ENCODE measurements at regions not wholly inside any gene's neighbourhood (a gene's known extent, or its start where the extent isn't known, plus 50 kb on each side); places are given as distances from the start of the nearest gene placed in this dataset.
A peak's percentile ranks its signal among the peaks of the same experiment; 100 is the strongest.
"Not testable (repeated sequence)": the region's sequence is repeated elsewhere in the genome, so short reads cannot be mapped to it uniquely, and the experiment has no call there.

DNA sequence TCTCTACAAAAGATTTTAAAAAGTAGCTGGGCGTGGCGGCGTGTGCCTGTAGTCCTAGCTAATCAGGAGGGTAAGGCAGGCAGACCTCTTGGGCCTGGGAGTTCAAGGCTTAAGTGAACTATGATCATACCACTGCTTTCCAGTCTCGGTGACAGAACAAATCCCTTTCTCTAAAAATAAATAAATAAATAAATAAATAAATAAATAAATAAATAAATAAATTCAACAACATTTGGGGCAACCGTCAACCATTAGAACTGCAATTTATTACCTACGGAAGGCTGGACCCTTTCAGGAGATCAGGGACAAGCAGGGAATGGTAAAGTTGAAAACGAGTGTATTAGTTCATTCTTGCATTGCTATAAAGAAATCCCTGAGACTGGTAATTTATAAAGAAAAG lies 136.2 kb upstream of the USP9X start:
- no peak for DNase-seq (ENCODE audit: low read depth)

GRCh38 chrX:40950546-40950945 lies 134.7 kb upstream of the USP9X start:
- DNase-seq (ENCODE audit: low read depth) = no peak

DNA sequence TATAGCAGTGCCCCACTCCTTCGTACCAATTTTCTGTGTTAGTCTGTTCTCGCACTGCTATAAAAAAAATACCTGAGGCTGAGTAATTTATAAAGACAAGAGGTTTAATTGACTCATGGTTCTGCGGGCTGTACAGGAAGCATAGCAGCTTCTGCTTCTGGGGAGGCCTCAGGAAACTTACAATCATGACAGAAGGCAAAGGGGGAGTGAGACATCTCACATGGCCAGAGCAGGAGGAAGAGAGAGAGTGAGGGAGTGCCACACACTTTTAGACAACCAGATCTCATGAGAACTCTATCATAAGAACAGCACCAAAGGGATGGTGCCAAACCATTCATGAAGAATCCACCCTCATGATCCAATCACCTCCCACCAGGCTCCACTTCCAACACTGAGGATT lies 133.8 kb upstream of the USP9X start:
- DNase-seq (ENCODE audit: low read depth) = not testable (repeated sequence)

GRCh38 chrX:40952855-40953254 lies 132.4 kb upstream of the USP9X start:
- DNase-seq (ENCODE audit: low read depth) = peak; percentile 57

- no peak for DNase-seq (ENCODE audit: low read depth)
Observed at GRCh38 chrX:40953369-40953768, 131.9 kb upstream of the USP9X start.

- no peak for DNase-seq (ENCODE audit: low read depth)
Observed at GRCh38 chrX:40960041-40960440, 125.2 kb upstream of the USP9X start.

DNA sequence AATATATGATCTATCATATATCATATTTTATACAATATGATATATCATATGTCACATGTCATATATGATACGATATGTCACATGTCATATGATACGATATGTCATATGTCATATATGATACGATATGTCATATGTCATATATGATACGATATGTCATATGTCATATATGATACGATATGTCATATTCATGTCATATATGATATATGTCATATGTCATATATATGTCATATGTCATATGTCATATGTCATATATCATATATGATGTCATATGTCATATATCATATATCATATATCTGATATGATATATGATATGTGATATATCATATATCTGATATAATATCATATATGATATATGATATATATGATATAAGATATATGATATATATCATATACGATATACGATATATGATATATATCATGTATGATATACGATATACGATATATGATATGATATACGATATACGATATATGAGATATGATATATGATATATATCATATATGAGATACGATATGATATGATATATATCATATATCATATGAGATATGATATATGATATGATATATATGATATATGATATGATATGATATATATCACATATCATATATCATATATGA lies 122.3 kb upstream of the USP9X start:
- no peak for DNase-seq (ENCODE audit: low read depth)

DNA sequence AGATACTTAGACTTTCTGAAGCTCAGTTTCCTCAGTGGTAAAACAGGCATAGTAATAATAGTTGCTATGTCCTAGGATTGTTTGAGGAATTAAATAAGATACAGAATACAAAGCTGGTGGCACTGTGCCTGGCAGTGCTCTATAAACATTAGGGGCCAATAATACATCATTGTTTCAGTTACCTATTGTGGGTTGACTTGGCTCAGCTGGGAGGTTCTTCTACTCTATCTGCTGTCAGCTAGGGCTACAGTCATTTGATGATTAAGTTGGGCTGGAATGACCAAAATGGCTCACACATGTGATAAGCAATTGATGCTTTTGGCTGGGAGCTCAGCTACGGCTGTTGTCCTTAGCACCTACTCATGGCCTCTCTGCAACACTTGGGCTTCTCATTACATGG lies 121.2 kb upstream of the USP9X start:
- DNase-seq (ENCODE audit: low read depth) = no peak

- DNase-seq (ENCODE audit: low read depth) = no peak
Observed at GRCh38 chrX:40964633-40965586, 120.3 kb upstream of the USP9X start.

DNA sequence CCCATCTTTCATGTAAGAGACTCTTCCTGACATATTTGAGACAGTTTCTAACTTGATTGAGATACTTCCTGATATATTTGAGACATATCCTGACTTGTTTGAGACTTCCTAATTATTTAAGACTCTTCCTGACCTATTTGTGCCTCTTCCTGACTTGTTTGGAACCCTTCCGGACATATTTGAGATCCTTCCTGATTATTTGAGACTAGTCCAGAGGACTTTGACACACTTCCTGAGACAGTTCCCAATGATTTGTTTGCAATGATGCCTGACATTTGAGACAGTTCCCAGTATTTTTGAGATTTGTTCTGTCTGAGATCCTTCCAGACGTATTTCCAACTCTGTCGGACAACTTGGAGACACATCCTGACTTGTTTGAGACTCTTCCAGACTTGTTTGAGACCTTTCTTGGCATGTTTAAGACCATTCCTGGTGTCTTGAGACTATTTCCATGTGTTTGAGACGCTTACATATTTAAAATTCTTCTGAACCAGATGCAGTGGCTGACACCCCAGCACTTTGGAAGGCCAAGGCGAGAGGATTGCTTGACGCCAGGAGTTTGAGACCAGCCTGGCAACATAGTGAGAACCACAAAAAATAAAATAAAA lies 118.9 kb upstream of the USP9X start:
- DNase-seq (ENCODE audit: low read depth) = no peak

GRCh38 chrX:40968180-40968579 lies 117.1 kb upstream of the USP9X start:
- DNase-seq (ENCODE audit: low read depth) = no peak

DNA sequence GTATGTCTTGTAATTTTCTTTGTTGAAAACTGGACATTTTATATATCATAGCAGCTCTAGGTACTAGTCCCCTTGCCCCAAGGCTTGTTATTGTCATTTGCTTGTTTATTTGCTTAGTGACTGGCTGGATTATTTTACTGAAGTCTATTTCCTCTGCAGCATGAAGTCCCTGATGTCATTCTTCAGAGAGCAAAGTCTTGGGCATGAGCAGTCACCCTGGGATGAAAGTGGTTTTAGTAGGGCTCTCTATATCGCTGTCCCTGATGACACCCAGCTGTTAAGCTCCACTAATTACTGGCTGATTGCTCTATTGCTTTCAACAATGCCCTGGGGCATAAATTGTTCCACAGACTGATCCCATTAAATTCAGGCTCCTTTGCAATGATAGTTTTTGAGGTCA lies 113.5 kb upstream of the USP9X start:
- DNase-seq (ENCODE audit: low read depth) = peak; percentile 62

GRCh38 chrX:40973619-40974018 lies 111.6 kb upstream of the USP9X start:
- DNase-seq (ENCODE audit: low read depth) = no peak

GRCh38 chrX:40975951-40976350 lies 109.3 kb upstream of the USP9X start:
- no peak for DNase-seq (ENCODE audit: low read depth)

GRCh38 chrX:40976981-40977380 lies 108.3 kb upstream of the USP9X start:
- DNase-seq (ENCODE audit: low read depth) = no peak

DNA sequence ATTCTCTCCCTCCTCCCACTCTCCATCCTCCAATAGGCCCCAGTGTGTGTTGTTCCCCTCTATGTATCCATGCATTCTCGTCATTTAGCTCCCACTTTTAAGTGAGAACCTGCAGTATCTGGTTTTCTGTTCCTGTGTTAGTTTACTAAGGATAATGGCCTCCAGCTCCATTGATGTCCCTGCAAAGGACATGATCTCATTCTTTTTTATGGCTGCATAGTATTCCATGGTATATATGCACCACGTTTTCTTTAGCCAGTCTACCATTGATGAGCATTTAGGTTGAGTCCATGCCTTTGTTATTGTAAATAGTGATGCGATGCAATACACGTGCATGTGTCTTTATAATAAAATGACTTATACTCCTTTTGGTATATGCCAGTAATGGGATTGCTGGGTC lies 100.3 kb upstream of the USP9X start:
- DNase-seq (ENCODE audit: low read depth) = no peak

GRCh38 chrX:40987413-40987812 lies 97.8 kb upstream of the USP9X start:
- no peak for DNase-seq (ENCODE audit: low read depth)

GRCh38 chrX:40988100-40988499 lies 97.1 kb upstream of the USP9X start:
- DNase-seq (ENCODE audit: low read depth) = no peak

- DNase-seq (ENCODE audit: low read depth) = not testable (repeated sequence)
Observed at GRCh38 chrX:40993395-40993794, 91.8 kb upstream of the USP9X start.

DNA sequence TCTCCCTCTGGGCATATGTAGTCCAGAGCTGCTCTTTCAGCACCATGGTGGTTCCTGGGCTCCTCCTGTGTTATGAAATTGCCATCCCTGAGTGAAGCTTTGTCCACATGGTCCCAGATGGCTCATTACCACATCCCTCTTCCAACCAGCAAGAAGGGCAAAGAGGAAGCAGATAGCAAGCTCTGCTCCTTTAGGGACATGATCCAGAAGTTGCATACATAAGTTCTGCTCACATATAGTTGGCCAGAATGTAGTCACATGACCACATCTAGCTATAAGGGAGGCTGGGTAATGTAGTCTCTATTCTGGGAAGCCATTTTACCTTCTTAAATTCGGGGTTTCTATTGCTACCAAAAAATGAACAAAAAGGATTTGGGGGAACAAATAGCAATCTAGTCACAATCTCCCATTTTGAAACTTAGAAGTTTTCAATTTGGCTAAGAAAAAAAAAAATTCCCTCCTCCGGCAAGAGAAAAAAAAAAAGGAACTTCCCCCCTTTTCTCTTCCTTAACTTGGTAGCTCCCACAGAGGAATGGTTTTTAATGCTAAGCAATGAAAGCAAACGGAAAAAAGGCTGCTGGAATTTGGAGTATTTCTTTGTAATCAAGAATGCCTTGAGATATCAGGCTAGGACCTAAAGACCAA lies 88.2 kb upstream of the USP9X start:
- DNase-seq (ENCODE audit: low read depth) = peak; percentile 86

GRCh38 chrX:40998123-40998522 lies 87.1 kb upstream of the USP9X start:
- no peak for DNase-seq (ENCODE audit: low read depth)

DNA sequence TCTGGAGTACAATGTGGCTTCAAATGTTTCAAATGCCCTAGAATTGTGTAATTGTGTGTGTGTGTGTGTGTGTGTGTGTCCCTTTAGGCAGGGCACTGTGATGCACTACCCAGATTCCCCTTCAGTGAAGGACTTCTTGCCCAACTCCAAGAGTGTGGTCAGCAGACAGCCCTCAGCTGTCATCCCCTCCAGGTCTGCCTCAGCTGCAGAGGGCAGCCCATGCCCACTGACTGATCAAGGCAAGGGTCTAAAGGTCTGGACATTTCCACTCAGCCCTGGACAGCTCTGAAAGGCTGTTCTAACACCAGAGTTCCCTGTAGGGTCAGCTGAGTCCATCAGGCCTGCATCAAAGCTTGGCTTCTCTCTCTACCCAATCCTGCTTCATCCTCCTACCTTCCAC lies 83.9 kb upstream of the USP9X start:
- DNase-seq (ENCODE audit: low read depth) = no peak
